GM04504 (cell line): ENCODE measurements at regions not wholly inside any gene's neighbourhood (a gene's known extent, or its start where the extent isn't known, plus 50 kb on each side); places are given as distances from the start of the nearest gene placed in this dataset.
A peak's percentile ranks its signal among the peaks of the same experiment; 100 is the strongest.
"Not testable (repeated sequence)": the region's sequence is repeated elsewhere in the genome, so short reads cannot be mapped to it uniquely, and the experiment has no call there.

Experiments
- DNase-seq: peaks from one replicate; pipeline ENCODE4 v3.0.0-alpha.2; 2012; ENCODE audit warnings: low read depth

- no peak for DNase-seq
Measured at GRCh38 chr5:159784993-159785392, 131.3 kb upstream of the ADRA1B start.

- no peak for DNase-seq
Measured at GRCh38 chr5:159785656-159786055, 130.6 kb upstream of the ADRA1B start.

- DNase-seq: no peak
Measured at GRCh38 chr5:159786201-159786600, 130.1 kb upstream of the ADRA1B start.

GRCh38 chr5:159786901-159787691 is 129.2 kb upstream of the ADRA1B start:
- DNase-seq: peak; percentile 57

- DNase-seq: no peak
Measured at GRCh38 chr5:159787837-159788236, 128.4 kb upstream of the ADRA1B start.

GRCh38 chr5:159788835-159789331 is 127.4 kb upstream of the ADRA1B start:
- no peak for DNase-seq

GRCh38 chr5:159792180-159792579 is 124.1 kb upstream of the ADRA1B start:
- no peak for DNase-seq

- no peak for DNase-seq
Measured at GRCh38 chr5:159797261-159797970, 118.9 kb upstream of the ADRA1B start.

- DNase-seq: no peak
Measured at GRCh38 chr5:159799701-159800100, 116.6 kb upstream of the ADRA1B start.

- no peak for DNase-seq
Measured at GRCh38 chr5:159800131-159800840, 116.0 kb upstream of the ADRA1B start.

- no peak for DNase-seq
Measured at GRCh38 chr5:159801303-159801702, 115.0 kb upstream of the ADRA1B start.

GRCh38 chr5:159802661-159803060 is 113.6 kb upstream of the ADRA1B start:
- DNase-seq: no peak

GRCh38 chr5:159804121-159804520 is 112.2 kb upstream of the ADRA1B start:
- no peak for DNase-seq

- DNase-seq: no peak
Measured at GRCh38 chr5:159805021-159805420, 111.3 kb upstream of the ADRA1B start.

GRCh38 chr5:159807135-159807534 is 109.1 kb upstream of the ADRA1B start:
- DNase-seq: not testable (repeated sequence)

- DNase-seq: no peak
Measured at GRCh38 chr5:159807586-159807985, 108.7 kb upstream of the ADRA1B start.

GRCh38 chr5:159811712-159812111 is 104.6 kb upstream of the ADRA1B start:
- DNase-seq: no peak

- DNase-seq: not testable (repeated sequence)
Measured at GRCh38 chr5:159812759-159813158, 103.5 kb upstream of the ADRA1B start.

- no peak for DNase-seq
Measured at GRCh38 chr5:159814222-159814621, 102.1 kb upstream of the ADRA1B start.

- DNase-seq: no peak
Measured at GRCh38 chr5:159814805-159815585, 101.3 kb upstream of the ADRA1B start.

GRCh38 chr5:159817262-159818029 is 98.8 kb upstream of the ADRA1B start:
- DNase-seq: no peak
